ENCODE measurements at regions not wholly inside any gene's neighbourhood (a gene's known extent, or its start where the extent isn't known, plus 50 kb on each side); places are given as distances from the start of the nearest gene placed in this dataset.

- TF ChIP-seq GABPA (IDR thresholded peaks at IDR 0.05; ENCODE audit: low read depth) (no peak), CTCF (IDR thresholded peaks at IDR 0.05) (no peak), RFX5 (IDR thresholded peaks at IDR 0.05; ENCODE audit: low read length) (no peak), CHD2 (IDR thresholded peaks at IDR 0.05; ENCODE audit: low read length, partially characterized antibody) (no peak), FOXM1 (IDR thresholded peaks at IDR 0.05; ENCODE audit: low read depth) (no peak), JUND (IDR thresholded peaks at IDR 0.05) (no peak), GATA2 (CRISPR knock-in tag; IDR thresholded peaks at IDR 0.05) (no peak), SIN3A (IDR thresholded peaks at IDR 0.05; ENCODE audit: borderline replicate concordance, low read depth, low read length) (no peak)
- TF ChIP-seq, protein P1, sequence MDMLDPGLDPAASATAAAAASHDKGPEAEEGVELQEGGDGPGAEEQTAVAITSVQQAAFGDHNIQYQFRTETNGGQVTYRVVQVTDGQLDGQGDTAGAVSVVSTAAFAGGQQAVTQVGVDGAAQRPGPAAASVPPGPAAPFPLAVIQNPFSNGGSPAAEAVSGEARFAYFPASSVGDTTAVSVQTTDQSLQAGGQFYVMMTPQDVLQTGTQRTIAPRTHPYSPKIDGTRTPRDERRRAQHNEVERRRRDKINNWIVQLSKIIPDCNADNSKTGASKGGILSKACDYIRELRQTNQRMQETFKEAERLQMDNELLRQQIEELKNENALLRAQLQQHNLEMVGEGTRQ (IDR thresholded peaks at IDR 0.05; ENCODE audit: borderline replicate concordance, low read depth, low read length), result no peak
- TF ChIP-seq, protein P2, sequence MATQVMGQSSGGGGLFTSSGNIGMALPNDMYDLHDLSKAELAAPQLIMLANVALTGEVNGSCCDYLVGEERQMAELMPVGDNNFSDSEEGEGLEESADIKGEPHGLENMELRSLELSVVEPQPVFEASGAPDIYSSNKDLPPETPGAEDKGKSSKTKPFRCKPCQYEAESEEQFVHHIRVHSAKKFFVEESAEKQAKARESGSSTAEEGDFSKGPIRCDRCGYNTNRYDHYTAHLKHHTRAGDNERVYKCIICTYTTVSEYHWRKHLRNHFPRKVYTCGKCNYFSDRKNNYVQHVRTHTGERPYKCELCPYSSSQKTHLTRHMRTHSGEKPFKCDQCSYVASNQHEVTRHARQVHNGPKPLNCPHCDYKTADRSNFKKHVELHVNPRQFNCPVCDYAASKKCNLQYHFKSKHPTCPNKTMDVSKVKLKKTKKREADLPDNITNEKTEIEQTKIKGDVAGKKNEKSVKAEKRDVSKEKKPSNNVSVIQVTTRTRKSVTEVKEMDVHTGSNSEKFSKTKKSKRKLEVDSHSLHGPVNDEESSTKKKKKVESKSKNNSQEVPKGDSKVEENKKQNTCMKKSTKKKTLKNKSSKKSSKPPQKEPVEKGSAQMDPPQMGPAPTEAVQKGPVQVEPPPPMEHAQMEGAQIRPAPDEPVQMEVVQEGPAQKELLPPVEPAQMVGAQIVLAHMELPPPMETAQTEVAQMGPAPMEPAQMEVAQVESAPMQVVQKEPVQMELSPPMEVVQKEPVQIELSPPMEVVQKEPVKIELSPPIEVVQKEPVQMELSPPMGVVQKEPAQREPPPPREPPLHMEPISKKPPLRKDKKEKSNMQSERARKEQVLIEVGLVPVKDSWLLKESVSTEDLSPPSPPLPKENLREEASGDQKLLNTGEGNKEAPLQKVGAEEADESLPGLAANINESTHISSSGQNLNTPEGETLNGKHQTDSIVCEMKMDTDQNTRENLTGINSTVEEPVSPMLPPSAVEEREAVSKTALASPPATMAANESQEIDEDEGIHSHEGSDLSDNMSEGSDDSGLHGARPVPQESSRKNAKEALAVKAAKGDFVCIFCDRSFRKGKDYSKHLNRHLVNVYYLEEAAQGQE (IDR thresholded peaks at IDR 0.05; ENCODE audit: low read depth, low read length), result no peak
Measured at GRCh38 chrX:20479048-20479447, 212.3 kb upstream of the RPS6KA3 start.
